Fibroblast of skin of scalp (primary cell): ENCODE measurements at regions not wholly inside any gene's neighbourhood (a gene's known extent, or its start where the extent isn't known, plus 50 kb on each side); places are given as distances from the start of the nearest gene placed in this dataset.
A peak's percentile ranks its signal among the peaks of the same experiment; 100 is the strongest.

Source experiments
- DNase-seq: peaks from one replicate; pipeline ENCODE4 v3.0.0-alpha.2; 2013

- DNase-seq, result no peak
Observed at GRCh38 chr10:111203615-111204014, 126.8 kb downstream of the ADRA2A start.

GRCh38 chr10:111204838-111205237 is 128.0 kb downstream of the ADRA2A start:
- DNase-seq, result no peak

- no peak for DNase-seq
Observed at GRCh38 chr10:111206521-111206920, 129.7 kb downstream of the ADRA2A start.

GRCh38 chr10:111207500-111207899 is 130.7 kb downstream of the ADRA2A start:
- DNase-seq, result no peak

- no peak for DNase-seq
Observed at GRCh38 chr10:111208951-111209350, 132.1 kb downstream of the ADRA2A start.

GRCh38 chr10:111209692-111210091 is 132.9 kb downstream of the ADRA2A start:
- no peak for DNase-seq

GRCh38 chr10:111211241-111211640 is 134.4 kb downstream of the ADRA2A start:
- DNase-seq, result no peak

GRCh38 chr10:111211706-111212105 is 134.9 kb downstream of the ADRA2A start:
- DNase-seq, result peak; percentile 50

- no peak for DNase-seq
Observed at GRCh38 chr10:111221682-111222480, 145.1 kb downstream of the ADRA2A start.

GRCh38 chr10:111222961-111223360 is 146.1 kb downstream of the ADRA2A start:
- no peak for DNase-seq

- DNase-seq, result no peak
Observed at GRCh38 chr10:111231779-111232178, 154.9 kb downstream of the ADRA2A start.

- DNase-seq, result no peak
Observed at GRCh38 chr10:111233439-111233838, 156.6 kb downstream of the ADRA2A start.

- no peak for DNase-seq
Observed at GRCh38 chr10:111234234-111234913, 157.5 kb downstream of the ADRA2A start.

- DNase-seq, result no peak
Observed at GRCh38 chr10:111234914-111235302, 158.1 kb downstream of the ADRA2A start.

- no peak for DNase-seq
Observed at GRCh38 chr10:111240348-111240747, 163.5 kb downstream of the ADRA2A start.

GRCh38 chr10:111243126-111243525 is 166.3 kb downstream of the ADRA2A start:
- DNase-seq, result no peak

GRCh38 chr10:111246136-111246535 is 169.3 kb downstream of the ADRA2A start:
- no peak for DNase-seq

GRCh38 chr10:111246814-111247452 is 170.1 kb downstream of the ADRA2A start:
- no peak for DNase-seq

GRCh38 chr10:111247781-111248389 is 171.1 kb downstream of the ADRA2A start:
- no peak for DNase-seq

GRCh38 chr10:111249925-111250324 is 173.1 kb downstream of the ADRA2A start:
- no peak for DNase-seq

- DNase-seq, result peak; percentile 1
Observed at GRCh38 chr10:111261081-111261615, 184.3 kb downstream of the ADRA2A start.

GRCh38 chr10:111265341-111265740 is 188.5 kb downstream of the ADRA2A start:
- no peak for DNase-seq

- DNase-seq, result no peak
Observed at GRCh38 chr10:111266165-111266564, 189.3 kb downstream of the ADRA2A start.
